DMS 273 (cell line): ENCODE measurements at regions not wholly inside any gene's neighbourhood (a gene's known extent, or its start where the extent isn't known, plus 50 kb on each side); places are given as distances from the start of the nearest gene placed in this dataset.
A peak's percentile ranks its signal among the peaks of the same experiment; 100 is the strongest.
"Not testable (repeated sequence)": the region's sequence is repeated elsewhere in the genome, so short reads cannot be mapped to it uniquely, and the experiment has no call there.

Experiments
- DNase-seq: peaks from one replicate; lab custom pipeline; 2025; ENCODE audit not compliant: unreplicated experiment; lab: John Stamatoyannopoulos, UW

DNA sequence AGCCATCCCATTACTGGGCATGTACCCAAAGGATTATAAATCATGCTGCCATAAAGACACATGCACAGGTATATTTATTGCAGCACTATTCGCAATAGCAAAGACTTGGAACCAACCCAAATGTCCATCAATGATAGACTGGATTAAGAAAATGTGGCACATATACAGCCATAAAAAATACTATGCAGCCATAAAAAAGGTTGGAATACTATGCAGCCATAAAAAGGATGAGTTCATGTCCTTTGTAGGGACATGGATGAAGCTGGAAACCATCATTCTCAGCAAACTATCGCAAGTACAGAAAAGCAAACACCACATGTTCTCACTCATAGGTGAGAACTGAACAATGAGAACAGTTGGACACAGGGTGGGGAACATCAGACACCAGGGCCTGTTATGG is 151.5 kb downstream of the PLK2 start:
- DNase-seq = not testable (repeated sequence)

DNA sequence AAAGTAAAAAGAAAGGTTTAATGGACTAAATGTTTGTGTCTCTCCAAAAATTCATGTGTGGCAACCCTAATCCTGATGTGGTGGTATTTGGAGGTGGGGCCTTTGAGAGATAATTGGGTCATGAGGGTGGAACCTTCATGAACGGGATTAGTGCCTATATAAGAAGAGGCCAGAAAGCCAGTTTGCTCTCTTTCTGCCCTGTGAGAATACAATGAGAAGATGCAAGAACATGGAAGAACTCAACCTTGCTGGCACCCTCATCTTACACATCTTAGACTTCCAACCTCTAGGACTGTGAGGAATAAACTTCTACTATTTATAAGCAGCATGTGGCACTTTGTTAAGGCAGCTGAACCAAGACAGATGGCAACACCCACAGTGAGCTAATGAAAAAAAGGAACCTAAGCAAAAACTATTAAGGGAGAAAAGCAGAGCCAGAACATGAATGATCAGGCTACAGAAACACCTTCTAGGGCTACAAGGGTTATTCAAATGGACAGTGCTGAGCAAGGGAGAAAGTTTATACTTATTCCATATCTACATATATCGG is 159.5 kb downstream of the PLK2 start:
- peak; percentile 41 for DNase-seq

DNA sequence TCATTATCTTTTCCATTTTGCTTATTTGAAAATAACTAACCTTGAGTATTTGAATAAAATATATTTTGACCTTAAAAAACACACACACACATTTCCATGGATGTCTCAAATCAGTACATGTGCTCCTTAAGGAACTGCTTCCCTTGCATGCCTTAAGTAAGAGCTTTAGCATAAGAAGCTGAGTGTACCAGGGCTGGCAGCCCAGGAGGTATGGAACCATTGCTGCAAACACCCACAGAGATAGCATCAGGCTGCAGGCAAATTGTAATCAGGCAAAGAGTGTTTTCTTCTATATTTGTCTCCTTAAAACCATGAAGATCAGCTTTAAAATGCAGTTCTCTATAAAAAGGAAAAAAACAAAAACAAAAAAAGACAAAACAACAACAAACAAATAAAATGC is 160.6 kb downstream of the PLK2 start:
- DNase-seq = no peak

DNA sequence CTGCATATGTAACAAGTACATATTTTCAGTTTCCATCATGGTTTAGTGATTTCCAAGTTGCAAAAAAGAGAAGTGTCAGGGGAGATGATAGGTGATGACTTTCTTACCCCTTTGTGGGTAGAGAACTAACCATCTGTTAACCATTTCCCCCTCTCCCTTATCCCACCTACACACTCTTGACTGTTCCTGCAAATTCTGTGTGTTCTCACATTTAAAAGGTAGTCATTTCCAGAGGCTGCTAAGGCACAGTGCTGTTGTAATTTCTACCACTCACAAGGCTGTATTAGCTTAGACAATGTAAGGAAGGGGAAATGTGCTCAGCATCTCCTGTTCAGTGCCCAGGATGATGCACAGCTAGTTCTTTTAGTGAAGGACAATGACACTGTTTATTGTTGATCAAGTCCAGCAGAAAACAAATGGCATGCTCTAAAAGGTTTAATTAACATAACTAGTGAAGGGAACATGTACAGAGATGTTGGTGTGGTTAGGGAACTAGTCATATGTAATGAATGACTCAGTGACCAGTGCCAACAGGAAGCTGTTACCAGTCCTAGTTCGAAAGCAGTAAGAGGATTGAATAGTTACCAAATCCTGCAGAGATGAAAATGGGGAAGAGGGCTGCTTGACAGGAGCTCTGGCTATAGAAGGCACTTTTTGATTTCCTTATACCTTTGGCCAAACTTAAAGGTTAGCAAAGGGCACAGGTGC is 165.1 kb downstream of the PLK2 start:
- no peak for DNase-seq

DNA sequence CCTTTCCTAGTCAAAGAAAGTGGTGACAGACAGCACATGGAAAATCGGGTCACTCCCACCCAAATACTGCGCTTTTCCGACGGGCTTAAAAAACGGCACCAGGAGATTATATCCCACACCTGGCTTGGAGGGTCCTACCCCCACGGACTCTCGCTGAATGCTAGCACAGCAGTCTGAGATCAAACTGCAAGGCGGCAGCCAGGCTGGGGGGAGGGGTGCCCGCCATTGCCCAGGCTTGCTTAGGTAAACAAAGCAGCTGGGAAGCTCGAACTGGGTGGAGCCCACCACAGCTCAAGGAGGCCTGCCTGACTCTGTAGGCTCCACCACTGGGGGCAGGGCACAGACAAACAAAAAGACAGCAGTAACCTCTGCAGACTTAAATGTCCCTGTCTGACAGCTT is 171.6 kb downstream of the PLK2 start:
- DNase-seq = peak; percentile 13

DNA sequence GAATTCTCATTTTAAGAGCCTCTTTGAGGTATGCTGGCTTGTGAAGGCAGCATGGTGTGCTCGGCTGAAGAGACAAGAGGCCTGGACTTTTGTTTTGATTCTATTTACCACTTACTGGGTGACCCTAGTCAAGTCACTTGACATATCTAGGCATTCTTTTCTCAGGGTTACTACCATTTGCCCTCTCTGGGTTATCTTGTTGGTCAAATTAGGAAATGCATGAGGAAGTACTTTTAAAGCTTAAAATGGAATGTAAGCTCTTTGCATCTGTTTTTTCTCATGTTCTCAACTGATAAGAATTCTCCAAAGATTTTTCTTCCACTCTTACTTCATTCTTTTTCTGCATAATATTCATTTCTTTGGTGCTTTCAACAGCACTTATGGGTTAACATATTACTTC is 173.1 kb downstream of the PLK2 start:
- no peak for DNase-seq

DNA sequence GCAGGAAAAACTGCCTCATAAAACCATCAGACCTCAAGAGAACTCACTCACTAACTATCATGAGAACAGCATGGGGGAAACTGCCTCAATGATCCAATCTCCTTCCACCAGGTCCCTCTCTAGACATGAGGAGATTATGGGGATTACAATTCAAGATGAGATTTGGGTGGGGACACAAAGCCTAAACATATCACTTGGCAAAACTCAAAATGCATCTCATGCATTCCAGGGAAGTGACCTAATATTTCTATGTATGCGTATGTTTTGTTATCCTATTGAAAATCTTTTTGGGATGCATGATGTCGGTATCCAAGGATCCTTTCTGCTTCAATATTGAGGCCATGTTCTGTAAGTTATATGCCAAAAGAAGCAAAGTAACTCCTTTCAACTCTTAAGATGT is 174.0 kb downstream of the PLK2 start:
- no peak for DNase-seq

DNA sequence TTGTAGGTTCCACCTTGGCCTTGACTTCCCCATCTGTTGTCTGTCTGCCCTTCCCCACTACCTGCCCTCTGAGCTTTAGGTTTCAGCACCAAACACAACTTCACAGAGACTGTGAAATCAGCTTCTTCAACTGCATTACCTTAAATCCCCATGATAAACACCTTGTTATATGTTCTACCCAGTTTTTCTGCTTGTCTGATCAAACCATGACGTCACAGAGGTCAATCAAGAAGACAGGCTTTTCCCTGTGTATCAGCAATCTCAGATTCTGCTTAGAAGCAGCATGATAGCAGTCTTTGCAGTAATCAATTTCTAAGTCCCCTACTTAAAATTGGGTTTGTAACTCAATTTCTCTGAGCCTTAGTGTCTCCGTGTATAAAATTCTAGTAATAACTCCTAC is 175.0 kb downstream of the PLK2 start:
- no peak for DNase-seq

DNA sequence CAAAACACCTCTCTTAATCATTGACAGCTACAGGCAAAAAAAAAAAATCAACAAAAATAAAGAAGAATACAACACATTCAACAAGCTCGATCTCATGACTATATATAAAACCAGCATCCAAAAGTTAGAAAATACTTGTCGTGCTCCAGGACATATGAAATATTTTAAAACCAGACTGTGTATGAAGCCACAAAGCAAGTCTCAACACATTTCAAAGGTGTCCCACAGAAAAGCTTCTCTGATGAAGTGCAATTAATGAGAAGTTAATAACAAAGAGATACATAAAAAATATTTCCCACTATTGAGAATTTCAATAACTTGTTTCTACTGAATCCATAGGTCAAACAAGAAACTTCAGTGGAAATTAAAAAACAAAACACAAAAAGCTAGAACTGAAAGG is 178.7 kb downstream of the PLK2 start:
- no peak for DNase-seq

DNA sequence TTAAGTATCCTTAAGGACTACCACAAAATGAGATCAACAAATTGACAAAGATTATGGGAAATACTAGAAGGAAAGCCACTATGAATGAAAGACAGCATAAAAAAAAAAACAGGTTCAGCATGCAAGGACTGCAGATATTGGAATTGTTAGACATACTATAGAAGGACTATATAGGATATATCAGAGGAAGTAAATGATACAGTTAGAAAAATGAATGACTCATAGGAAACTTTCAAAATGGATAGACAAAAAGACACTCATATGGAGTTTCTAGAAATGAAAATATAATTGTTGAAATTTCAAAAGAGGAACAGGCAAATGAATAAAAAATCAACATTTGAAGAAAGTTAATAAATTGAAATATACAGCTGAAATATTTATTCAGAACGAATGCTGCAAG is 180.6 kb downstream of the PLK2 start:
- DNase-seq = no peak

DNA sequence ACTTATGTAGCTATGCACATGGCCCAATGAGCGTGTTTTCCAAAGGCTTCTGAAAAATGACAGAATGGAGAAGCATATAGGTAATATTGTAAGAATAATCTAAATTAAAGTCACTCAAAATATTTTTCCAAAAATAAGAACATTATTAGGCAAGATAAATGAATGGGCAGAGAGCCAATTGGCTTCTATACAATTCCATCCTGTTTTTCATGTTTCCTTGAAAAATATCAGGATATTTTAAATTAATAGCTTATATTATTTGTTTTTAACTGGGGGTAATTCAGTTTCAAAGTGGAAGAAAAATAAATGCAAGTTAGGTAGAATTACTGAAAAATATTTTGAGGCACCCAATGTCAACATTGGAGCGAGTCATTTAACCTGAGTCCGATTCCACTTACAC is 183.5 kb downstream of the PLK2 start:
- DNase-seq = no peak

DNA sequence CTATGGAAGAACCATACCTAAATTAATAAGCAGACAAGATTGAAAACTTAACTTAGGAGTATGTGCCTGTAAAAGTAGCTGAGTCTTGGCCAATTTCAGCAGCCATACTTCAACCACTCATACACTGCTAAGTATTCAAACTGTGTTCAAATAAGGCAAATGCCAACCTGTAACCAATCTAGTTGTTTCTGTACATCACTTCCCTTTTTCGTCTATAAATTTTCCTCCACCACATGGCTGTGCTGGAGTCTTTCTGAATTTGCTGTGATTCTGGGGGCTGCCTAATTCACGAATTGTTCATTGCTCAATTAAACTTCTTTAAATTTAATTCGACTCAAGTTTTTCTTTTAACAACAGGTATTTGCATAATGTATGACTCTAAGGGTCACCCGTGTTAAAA is 184.4 kb downstream of the PLK2 start:
- DNase-seq = no peak

DNA sequence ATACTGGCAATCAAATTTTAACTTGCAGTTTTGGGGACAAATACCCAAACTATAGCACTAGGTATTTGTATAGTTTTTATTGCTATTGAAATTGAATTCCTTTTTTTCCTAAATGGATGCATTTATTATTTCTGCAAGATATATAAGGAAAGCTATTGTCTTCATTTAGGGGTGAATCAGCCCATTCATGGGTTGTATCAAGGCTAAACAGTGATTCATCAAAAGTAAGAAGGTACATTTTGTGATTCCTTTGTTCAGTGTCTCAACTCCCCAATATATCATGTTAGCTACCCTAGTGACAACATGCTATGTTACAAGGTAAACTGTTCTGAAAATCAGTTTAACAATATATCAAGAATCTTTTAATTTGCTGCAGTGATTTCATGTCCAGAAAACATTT is 185.7 kb downstream of the PLK2 start:
- DNase-seq = no peak

DNA sequence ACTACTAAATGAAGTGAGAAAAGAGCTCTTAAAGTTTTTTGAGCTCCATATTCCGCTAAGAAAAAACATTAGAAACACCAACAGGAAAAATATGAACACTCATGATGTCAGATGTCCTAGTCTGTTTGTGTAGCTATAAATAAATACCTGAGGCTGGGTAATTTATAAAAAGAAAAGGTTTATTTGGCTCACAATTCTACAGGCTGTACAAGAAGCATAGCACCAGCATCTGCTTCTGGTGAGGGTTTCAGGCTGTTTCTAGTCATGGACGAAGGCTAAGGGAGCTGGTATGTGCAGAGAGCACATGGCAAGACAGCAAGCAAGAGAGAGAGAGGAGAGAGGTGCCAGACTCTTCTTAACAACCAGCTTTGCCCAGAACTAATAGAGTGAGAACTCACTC is 186.2 kb downstream of the PLK2 start:
- DNase-seq = peak; percentile 25

DNA sequence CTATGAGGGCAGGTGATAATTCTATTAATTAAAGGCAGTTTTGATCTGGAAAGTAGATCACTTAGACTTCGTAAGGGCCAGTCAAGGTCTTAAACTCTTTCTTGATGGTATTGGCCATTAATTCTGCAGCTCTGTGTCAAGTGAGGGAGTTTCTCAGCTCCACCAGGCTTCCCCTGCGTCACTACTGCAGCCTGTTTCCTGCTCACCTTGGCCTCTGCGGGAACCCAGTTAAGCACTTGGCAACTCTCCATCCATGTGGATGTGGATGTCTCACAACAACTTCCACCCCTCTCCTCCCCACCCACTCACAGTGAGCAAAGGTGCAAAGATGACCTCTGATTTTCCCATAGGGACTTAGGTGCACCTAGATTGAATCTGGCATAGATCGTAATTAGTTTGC is 191.6 kb downstream of the PLK2 start:
- DNase-seq = no peak

DNA sequence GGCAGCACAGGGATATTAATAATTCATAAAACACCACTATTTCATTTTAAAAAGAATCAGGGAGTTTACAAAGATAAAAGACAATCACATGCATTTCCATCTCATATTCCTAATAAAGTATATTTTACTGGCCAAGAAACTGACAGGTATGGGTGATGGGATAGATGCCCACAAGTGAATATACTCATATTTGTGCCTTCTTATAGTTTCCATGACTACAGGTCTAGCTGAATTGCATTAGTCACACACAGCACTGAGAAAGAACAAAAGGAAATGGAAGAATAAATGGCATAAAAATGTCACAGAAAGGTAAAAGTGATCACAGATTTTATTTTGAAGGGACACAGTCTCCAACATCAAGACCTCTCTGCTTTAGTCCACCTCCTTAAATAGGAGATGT is 193.5 kb downstream of the PLK2 start:
- no peak for DNase-seq

DNA sequence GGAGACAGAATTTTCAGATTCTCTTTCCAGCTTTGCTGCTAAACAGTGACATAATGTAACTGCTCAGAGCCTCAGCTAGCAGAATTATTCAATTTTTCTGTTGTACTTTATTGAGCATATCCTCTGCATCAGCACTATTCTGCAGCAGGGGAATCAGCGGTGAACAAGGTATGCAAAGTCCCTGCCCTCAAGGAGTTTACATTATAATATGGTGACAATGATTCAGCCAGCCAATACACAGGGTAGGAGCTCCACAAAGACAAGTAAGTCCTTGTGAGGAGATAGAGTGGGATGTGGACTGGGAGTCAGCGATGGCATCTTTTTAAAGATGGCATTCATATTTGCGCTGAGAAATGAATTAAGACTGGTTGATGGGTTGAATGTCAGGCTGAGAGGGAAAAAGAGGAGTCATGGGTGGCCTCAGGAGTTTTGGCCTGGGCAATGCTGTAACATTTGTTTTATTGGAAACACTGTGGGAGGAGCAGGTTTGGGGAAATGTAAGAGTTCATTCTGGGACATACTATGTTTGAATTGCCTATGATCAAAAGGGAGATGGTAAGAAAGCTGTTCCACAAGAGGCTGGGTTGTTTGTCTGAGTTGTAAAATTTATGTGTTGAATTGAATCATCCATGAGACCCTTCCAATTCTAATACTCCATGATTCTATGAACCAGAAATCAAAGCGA is 194.5 kb downstream of the PLK2 start:
- DNase-seq = no peak

DNA sequence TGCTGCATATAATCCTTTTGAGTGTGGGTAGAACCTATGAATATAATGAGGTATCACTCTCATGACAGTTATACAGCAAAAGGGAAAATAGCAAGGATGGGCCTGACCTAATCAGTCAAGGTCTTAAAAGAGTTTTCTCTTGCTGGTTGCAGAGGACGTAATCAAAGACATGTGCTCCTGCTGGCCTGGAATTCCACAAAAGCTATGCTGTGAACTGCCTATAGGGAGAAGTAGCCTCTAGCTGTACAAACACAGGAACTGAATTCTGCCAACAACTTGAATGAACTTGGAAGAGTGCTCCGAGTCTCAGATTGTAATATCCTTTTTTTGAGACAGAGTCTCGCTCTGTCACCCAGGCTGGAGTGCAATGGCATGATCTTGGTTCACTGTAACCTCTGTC is 195.6 kb downstream of the PLK2 start:
- DNase-seq = no peak

DNA sequence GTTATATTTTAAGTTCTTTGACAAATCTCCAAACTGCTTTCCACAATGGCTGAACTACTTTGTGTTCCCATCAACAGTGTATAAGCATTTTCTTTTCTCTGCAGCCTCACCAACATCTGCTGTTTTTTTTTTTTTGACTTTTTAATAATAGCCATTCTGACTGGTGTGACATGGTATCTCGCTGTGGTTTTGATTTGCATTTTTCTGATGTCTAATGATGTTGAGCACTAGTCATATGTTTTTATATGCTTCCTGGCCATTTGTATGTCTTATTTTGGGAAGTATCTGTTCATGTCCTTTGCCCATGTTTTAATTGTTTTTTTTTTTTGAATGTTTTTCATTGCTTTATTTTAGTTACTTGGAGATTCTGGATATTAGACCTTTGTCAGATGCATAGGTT is 196.6 kb downstream of the PLK2 start:
- no peak for DNase-seq

DNA sequence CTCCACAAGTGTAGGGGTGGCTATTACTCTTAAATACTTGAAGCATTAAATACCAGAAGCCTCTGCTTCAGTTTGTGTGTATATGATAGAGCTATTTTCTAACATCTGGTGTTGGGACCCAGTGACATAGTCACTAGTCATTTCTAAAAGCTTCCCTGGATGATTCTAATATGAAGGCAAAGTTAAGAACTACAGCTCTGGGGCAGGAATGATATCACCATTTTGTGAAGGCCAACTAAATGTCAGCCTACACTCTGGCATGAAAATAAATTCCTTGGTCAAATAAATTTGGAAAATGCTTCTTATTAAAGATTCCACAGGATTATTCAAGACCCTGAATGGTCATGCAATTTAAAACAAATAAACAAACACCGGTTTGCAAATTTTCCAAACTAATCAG is 197.7 kb downstream of the PLK2 start:
- DNase-seq = no peak

DNA sequence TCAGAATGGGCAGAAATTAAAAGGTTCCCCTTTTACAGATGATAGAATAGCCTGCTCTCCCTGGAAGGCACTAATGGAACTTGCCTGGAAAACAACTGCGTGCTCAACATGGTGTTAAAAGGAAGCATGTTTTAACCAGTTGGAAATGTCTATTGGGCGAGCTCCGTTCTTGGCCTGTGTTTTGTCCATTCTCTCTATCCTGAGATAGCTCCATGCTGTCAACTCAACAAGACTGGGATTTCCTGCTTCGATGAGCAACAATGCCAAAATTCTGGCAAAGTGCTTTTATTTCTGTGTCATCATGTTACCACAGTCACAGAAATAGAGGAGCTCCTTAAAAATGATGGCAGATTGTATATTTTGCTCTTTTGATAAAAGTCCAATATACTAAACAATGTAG is 198.3 kb downstream of the PLK2 start:
- DNase-seq = no peak

DNA sequence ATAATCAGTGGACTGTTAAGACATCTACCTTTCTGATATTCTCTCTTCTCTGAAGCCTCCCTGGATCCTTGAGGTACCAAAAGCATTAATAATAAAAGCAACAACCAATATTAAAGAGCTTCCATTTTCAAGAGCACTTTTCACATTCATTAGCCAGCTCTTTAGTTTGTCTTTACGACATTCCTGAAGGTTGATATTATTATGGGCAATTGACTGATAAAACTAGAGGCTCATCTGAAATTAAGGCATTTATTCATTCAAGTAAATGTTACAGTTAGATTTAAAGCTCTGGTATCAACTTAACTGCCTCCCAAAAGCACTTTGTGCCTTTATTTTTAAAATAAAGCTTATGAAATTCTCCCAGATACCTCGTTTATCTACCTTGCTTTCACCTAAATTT is 199.6 kb downstream of the PLK2 start:
- no peak for DNase-seq

DNA sequence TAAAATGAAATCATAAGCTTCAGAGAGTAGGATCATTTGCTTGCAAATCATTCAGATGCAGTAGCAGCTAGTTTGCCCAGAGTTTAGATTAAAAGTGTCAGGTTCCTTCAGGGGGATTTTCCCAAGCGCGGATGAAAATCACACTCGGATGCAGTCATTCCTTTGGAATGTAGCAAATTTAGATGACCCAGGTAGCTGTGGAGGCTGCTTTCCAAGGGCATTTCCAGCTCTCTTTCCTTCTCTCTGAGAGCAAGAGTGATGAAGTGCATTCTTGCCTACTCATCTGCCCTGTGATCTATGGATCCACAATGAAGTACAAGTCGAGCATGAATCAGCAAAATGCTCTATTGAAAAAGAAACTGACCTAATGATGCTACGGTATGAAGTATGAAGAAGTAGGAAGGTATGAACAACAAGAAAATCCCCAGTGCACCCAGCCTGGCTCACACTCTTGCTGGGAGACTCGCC is 200.2 kb downstream of the PLK2 start:
- DNase-seq = peak; percentile 17
